Liver (tissue), 3 donors: ENCODE measurements at regions not wholly inside any gene's neighbourhood (a gene's known extent, or its start where the extent isn't known, plus 50 kb on each side); places are given as distances from the start of the nearest gene placed in this dataset.
"Not testable (repeated sequence)": the region's sequence is repeated elsewhere in the genome, so short reads cannot be mapped to it uniquely, and the experiment has no call there.

ENCODE experiments used
- ATF3 ChIP-seq: IDR thresholded peaks from 2 replicates; pipeline ENCODE4 v1.6.1; 2016; ENCODE audit warnings: antibody characterized with exemption
- GABPA ChIP-seq, 2 donors: IDR thresholded peaks in 1 of 2; conservative IDR thresholded peaks in 1 of 2; 2 replicates each; pipeline ENCODE4 v1.6.1; 2016; ENCODE audit warnings: antibody characterized with exemption in 2 of 2, mild to moderate bottlenecking in 1 of 2, moderate library complexity in 1 of 2
- MAX ChIP-seq: IDR thresholded peaks from 2 replicates; pipeline ENCODE4 v1.6.1; 2016; ENCODE audit warnings: antibody characterized with exemption
- RAD21 ChIP-seq, 2 donors: IDR thresholded peaks; 2 replicates each; pipeline ENCODE4 v1.6.1; 2016; ENCODE audit warnings: antibody characterized with exemption in 2 of 2, mild to moderate bottlenecking in 2 of 2
- TAF1 ChIP-seq: conservative IDR thresholded peaks from 2 replicates; pipeline ENCODE4 v1.6.1; 2016; ENCODE audit warnings: antibody characterized with exemption, mild to moderate bottlenecking
- TF ChIP-seq, protein P1 (sequence below): fragments of 150-350 bp; IDR thresholded peaks from 2 replicates; pipeline ENCODE4 v1.5.1; 2017; ENCODE audit warnings: improper control_type of control experiment, low read depth, low read length; ENCODE audit not compliant: missing input control
- TF ChIP-seq, protein P2 (sequence below): IDR thresholded peaks from 2 replicates; pipeline ENCODE4 v1.6.1; 2016; ENCODE audit warnings: antibody characterized with exemption, mild to moderate bottlenecking
- donor health status: healthy.
- donor health status: healthy.

- not testable (repeated sequence) for TF ChIP-seq MAX; RAD21 (IDR thresholded peaks at IDR 0.05); TAF1; ATF3; GABPA (IDR thresholded peaks at IDR 0.05 in 1 of 2, conservative IDR thresholded peaks at IDR 0.05 in 1 of 2)
- TF ChIP-seq, protein P1, sequence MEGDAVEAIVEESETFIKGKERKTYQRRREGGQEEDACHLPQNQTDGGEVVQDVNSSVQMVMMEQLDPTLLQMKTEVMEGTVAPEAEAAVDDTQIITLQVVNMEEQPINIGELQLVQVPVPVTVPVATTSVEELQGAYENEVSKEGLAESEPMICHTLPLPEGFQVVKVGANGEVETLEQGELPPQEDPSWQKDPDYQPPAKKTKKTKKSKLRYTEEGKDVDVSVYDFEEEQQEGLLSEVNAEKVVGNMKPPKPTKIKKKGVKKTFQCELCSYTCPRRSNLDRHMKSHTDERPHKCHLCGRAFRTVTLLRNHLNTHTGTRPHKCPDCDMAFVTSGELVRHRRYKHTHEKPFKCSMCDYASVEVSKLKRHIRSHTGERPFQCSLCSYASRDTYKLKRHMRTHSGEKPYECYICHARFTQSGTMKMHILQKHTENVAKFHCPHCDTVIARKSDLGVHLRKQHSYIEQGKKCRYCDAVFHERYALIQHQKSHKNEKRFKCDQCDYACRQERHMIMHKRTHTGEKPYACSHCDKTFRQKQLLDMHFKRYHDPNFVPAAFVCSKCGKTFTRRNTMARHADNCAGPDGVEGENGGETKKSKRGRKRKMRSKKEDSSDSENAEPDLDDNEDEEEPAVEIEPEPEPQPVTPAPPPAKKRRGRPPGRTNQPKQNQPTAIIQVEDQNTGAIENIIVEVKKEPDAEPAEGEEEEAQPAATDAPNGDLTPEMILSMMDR: not testable (repeated sequence)
- TF ChIP-seq, protein P2, sequence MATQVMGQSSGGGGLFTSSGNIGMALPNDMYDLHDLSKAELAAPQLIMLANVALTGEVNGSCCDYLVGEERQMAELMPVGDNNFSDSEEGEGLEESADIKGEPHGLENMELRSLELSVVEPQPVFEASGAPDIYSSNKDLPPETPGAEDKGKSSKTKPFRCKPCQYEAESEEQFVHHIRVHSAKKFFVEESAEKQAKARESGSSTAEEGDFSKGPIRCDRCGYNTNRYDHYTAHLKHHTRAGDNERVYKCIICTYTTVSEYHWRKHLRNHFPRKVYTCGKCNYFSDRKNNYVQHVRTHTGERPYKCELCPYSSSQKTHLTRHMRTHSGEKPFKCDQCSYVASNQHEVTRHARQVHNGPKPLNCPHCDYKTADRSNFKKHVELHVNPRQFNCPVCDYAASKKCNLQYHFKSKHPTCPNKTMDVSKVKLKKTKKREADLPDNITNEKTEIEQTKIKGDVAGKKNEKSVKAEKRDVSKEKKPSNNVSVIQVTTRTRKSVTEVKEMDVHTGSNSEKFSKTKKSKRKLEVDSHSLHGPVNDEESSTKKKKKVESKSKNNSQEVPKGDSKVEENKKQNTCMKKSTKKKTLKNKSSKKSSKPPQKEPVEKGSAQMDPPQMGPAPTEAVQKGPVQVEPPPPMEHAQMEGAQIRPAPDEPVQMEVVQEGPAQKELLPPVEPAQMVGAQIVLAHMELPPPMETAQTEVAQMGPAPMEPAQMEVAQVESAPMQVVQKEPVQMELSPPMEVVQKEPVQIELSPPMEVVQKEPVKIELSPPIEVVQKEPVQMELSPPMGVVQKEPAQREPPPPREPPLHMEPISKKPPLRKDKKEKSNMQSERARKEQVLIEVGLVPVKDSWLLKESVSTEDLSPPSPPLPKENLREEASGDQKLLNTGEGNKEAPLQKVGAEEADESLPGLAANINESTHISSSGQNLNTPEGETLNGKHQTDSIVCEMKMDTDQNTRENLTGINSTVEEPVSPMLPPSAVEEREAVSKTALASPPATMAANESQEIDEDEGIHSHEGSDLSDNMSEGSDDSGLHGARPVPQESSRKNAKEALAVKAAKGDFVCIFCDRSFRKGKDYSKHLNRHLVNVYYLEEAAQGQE: not testable (repeated sequence)
These were observed 310.6 kb downstream of the RPS24 start for GRCh38 chr10:78344257-78344656.
